CD1c-positive myeloid dendritic cell (primary cell): ENCODE measurements at regions not wholly inside any gene's neighbourhood (a gene's known extent, or its start where the extent isn't known, plus 50 kb on each side); places are given as distances from the start of the nearest gene placed in this dataset.
"Not testable (repeated sequence)": the region's sequence is repeated elsewhere in the genome, so short reads cannot be mapped to it uniquely, and the experiment has no call there.

ENCODE experiments used
- DNase-seq: peaks from one replicate; pipeline ENCODE4 v3.0.0-alpha.2; 2016; ENCODE audit errors: extremely low spot score

DNA sequence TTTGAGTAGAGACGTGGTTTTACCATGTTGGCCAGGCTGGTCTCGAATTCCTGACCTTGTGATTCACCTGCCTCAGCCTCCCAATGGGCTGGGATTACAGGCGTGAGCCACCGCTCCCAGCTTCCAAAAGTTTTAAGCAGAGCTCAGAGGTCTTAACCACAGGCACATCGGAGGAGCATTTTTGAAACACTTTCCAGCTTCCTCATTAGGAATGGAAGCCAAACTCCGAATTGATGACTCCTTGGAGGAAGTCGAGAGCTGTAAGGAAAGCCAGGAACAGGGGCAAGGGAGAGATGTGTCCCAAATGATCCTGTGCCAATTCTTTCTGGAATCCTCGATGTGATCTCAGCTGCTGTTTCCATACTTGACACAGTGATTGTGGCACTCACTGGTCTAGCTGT, 56.2 kb upstream of the CCZ1B start:
- not testable (repeated sequence) for DNase-seq

DNA sequence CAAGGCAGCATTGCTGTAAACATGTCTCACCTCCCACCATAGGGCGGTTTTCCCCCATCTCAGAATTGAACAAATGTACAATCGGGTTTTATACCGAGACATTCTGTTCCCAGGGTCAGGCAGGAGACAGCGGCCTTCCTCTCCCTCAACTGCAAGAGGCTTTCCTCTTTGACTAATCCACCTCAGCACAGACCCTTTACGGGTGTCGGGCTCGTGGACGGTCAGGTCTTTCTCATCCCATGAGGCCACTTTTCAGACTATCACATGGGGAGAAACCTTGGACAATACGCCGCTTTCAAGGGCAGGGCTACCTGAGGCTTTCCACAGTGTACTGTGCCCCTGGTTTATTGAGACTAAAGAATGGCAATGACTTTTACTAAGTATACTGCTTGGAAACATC, 57.7 kb upstream of the CCZ1B start:
- DNase-seq: not testable (repeated sequence)

DNA sequence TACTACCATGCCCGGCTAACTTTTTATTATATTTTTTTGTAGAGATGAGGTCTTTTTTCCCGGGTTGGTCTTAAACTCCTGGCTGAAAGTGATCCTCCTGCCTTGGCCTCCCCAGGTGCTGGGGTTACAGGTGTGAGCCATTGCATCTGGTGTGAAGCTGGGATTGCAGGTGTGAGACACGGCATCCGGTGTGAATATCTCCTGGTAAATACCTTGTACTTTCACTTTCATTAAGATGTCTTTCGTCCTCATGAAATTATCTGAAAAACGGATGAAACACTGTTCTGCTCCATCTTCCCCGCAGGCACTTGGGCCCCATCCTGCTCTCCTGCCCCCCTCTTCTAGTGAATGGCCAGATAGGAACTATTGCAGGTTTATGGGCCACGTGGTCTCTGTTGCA, 60.1 kb upstream of the CCZ1B start:
- no peak for DNase-seq

DNA sequence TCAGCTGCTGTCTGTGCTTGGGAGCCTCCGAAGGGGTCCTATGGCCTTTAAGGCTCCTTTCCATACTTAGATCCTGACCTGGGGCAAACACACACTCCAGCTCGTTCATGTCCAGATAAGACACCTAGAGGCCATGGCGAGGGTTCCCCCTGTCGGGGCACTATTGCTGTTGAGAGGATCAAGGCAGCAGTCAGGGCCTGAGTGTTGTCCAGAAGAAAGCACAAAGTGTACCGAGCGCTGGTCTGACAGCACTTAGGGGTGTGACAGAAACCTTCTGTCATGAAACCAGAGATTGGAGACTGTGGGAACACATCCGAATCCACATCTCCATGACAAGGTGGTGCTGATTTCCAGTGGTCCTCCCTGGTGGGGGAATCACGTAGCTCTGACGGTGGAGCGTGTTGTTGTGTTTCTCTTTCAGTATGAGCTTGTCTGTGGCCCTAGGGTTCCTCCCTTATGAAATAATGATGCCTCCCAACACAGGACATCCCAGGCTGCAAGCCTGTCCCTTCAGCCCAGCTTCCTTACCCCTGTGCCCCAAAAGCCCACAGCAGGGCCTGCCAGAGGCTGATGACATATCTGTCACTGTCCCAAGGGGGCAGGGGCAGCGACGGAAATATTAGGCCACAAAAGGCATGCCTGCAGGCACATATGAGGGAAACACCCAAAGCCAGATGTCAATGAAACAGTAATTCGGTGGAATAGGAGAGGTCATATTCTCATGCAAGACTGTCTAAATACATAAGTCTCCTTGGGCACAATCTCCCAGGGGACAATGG, 62.4 kb upstream of the CCZ1B start:
- DNase-seq: not testable (repeated sequence)

DNA sequence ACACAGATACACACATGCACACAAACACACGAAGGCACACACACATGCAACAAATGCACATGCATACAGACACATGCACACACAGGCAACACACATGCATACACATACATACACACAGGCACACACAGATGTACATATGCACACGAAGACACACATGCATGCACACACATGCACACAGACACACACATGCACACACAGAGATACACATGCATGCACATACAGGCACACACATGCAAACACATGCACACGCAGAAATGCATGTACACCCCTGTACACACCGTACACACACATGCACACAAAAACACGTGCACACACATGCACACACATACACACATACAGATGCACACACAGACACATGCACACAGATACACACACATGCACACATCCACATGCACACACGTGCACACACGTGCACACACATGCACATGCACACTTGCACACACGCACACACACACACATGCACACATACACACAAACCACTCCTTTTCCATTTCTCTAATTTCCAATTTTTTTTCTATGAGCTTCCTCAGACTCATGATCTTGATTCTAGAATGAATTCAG, 63.3 kb upstream of the CCZ1B start:
- DNase-seq: no peak

DNA sequence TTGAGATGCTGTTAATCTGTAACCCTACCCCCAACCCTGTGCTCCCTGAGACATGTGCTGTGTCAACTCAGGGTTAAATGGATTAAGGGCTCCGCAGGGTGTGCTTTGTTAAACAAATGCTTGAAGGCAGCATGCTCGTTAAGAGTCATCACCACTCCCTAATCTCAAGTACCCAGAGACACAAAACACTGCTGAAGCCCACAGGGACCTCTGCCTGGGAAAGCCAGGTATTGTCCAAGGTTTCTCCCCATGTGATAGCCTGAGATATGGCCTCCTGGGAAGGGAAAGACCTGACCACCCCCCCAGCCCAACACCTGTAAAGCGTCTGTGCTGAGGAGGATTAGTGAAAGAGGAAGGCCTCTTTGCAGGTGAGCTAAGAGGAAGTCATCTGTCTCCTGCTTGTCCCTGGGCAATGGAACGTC, 76.0 kb upstream of the CCZ1B start:
- not testable (repeated sequence) for DNase-seq

DNA sequence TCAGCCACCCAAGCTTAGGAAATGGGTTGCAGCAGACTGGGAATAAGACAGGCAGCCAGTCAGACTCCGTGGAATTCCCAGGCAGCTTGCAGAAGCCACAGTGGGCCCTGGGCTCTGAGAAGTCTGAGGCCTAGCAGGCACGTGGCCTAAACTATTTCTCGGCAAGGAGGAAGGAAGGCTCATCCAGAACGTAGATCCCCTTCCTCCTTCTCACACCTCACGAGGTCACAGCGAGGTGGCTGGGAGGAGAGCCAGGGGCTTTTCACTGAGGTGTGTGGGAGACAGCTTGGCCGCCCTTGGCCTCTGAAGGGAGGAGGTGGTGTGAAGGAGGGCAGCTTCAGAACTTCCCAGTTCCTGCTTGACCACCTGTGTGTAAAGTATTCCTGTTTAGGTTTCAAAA, 77.2 kb upstream of the CCZ1B start:
- DNase-seq: not testable (repeated sequence)

DNA sequence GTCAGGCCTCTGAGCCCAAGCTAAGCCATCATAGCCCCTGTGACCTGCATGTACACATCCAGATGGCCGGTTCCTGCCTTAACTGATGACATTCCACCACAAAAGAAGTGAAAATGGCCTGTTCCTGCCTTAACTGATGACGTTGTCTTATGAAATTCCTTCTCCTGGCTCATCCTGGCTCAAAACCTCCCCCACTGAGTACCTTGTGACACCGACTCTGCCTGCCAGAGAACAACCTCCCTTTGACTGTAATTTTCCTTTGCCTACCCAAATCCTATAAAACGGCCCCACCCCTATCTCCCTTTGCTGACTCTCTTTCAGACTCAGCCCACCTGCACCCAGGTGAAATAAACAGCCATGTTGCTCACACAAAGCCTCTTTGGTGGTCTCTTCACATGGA, 77.7 kb upstream of the CCZ1B start:
- DNase-seq: not testable (repeated sequence)

DNA sequence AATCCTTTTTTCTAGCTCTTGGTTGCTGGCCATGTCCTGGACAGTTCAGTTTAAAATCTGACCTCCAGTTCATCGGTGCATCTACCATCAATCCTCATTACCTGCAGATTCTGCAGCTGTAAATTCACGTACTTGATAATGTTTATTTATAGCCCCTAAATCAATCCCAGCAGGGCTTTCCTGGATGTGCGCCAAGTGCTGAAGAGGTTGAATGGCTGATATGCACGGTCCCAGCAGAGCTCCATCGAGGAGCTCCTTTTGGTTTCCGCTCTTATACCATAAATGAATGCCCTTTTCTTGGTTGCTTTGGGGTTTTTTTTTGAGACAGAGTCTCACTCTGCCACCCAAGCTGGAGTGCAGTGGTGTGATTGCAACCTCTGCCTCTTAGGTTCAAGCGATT, 91.2 kb upstream of the CCZ1B start:
- DNase-seq: no peak

DNA sequence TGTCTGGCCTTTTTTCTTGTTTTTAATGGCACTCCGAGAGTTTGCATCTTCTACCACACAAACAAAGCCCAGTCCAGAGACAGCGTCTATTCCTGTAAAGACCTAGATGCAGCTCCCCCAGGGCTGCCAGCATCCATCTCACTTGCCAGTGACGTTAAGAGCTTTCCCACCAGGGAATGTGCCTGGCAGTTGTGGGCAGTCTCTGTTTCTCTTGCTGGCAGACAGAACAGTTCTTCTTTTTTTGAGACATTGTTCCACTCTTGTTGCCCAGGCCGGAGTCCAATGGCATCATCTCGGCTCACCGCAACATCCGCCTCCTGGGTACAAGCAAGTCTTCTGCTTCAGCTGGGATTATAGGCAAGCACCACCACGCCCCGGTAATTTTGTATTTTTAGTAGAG, 93.1 kb upstream of the CCZ1B start:
- DNase-seq: not testable (repeated sequence)

DNA sequence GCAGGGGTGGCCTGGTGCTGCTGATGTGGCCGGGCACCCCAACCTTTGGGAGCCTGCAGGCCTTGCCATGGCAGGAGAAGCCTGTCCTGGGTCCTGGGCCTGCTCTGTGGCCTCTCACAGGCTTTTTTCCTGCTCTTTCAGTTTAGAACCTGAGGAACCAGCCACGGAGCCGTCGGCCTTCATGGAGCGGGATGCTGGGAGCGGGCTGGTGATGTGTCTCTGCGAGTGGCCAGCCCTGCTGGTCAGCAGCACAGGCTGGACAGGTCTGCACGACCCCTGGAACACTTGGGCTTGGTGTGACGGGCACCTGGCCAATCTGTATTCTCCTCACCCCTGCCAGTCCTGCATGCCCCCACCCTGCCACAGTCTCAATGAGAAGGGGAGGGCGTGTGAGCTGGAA, 98.4 kb upstream of the CCZ1B start:
- not testable (repeated sequence) for DNase-seq

DNA sequence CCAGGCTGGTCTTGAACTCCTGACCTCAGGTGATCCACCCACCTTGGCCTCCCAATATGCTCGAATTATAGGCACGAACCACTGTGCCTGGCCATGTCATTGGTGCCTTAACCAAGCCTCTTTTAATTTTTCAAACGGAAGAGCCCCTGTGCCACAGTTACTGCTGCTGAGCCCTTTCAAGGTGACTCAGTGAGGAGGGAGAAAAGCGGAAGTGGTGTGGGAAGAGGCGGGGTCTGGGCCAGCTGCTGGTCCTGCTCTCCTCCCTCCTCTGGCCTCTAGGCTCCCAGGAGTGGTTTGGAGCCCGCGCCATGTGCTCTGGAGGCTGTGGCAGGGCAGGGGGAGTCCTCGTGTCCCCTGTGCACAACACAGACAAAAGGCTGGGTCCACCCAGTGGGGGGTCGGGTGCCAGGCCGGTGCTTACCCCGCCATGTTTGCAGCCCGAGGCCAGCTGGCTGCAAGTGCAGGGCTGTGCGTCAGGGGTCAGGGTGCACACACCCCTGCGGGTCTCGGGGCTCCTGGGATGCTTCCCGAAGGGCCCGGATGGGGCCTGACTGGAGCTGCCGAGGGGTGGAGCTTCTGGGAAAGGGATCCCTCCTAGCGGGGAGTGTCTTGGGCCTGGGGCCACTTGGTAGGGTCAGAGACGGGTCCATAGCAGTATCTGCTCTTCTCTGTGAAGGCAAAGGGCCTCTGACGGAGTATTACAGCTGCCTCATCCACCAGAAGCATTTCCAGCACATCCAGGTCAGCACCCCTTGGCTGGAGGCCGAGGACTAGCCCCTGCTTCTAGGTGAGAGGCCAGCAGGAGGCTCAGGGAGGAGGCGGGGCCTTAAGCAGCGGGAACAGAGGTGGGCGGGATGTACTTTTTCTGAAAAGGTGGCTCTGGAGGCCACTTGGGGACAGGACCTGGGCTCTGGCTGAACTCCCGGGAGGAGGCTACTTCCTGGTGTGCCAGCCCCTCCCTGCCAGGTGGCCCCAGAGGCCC, 100.4 kb upstream of the CCZ1B start:
- not testable (repeated sequence) for DNase-seq

DNA sequence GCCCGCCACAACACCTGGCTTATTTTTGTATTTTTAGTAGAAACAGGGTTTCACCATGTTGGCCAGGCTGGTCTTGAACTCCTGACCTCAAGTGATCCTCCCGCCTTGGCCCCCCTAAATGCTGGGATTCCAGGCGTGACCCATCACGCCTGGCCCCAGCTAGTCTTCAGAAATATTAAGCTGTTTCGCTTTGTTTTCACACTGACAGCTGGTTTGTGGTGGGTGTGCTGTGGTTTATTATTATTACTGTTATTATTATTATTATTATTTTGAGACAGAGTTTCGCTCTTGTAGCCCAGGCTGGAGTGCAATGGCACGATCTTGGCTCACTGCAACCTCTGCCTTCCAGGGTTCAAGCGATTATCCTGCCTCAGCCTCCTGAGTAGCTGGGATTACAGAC, 101.6 kb upstream of the CCZ1B start:
- DNase-seq: not testable (repeated sequence)

DNA sequence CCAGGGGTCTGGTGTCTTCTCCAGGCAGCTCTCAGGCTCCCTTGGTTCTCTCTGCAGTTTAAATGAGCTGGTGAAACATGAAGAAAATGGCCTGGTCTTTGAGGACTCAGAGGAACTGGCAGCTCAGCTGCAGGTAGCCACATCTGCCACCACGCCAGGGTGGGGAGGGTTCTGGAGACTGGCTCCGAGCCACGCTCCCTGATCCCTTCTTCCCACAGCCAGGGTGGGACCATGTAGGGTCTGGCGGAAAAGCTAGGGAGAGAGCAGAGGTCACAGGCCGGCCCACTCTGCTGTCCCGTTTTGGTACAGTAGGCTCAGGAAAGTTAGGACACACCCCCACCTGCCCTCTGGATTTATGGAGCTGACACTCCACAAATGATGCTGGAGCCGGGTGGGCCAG, 103.5 kb upstream of the CCZ1B start:
- DNase-seq: not testable (repeated sequence)

DNA sequence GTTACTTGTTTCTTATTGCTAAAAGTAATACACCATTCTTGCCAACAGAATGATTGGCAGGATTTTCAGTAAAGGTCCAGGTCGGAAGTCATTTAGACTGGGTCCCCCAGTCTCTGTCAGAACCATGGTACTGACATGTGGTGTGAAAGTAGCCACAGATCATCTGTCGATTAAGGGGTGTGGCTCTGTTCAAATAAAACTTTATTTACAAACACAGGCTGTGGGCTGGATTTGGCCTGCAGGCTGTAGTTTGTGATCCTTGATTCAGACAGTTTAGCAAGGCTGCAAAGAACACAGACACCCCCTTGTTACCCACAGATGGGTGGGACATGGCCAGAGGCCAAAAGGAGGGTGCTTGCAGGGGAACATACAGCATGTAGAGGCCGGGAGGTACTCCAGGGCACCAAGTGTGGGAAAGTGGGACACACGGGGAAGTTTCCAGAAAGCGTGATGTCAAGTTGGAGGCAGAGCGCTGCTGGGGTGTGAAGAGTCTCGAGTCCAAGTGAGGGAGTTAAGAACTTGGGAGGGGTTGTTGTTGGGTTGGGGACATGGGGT, 104.1 kb upstream of the CCZ1B start:
- not testable (repeated sequence) for DNase-seq

DNA sequence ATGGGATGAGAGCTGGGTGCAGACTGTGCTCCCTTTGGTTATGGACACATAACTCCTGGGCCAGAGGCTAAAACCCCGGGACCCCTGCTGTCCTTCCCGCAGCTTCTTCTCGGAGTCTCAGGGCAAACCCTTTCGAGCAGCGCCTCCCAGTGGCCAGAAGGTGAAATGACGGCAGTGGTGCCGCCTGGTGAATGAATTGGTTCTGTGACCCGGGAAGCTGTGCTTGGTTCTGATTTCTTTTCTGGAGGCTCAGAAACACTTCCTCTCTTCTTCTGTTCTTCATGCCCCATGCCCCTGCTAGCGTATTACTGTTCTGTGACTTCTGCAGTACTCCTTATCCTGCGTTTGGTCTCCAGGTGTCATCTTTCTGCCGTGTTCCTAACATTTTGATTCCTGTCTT, 104.7 kb upstream of the CCZ1B start:
- DNase-seq: not testable (repeated sequence)

DNA sequence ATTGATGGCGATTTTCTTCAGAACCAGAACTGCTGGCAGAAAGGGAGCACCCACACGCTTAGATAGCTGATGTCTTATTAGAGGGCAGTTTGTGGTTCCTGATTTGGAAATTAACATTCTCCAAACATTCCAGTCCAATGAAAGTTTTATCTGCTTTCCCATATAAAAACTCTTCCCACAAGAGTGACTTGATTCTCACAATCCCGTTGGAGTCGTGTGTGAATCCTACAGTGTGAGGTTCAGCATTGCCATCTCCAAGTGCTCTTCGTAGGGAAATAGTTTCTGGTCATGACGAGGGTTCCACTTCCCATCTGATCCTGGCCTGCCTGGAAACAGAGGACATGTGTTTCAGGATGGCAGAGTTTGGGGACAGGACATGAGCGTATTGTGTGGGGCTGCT, 105.4 kb upstream of the CCZ1B start:
- not testable (repeated sequence) for DNase-seq

DNA sequence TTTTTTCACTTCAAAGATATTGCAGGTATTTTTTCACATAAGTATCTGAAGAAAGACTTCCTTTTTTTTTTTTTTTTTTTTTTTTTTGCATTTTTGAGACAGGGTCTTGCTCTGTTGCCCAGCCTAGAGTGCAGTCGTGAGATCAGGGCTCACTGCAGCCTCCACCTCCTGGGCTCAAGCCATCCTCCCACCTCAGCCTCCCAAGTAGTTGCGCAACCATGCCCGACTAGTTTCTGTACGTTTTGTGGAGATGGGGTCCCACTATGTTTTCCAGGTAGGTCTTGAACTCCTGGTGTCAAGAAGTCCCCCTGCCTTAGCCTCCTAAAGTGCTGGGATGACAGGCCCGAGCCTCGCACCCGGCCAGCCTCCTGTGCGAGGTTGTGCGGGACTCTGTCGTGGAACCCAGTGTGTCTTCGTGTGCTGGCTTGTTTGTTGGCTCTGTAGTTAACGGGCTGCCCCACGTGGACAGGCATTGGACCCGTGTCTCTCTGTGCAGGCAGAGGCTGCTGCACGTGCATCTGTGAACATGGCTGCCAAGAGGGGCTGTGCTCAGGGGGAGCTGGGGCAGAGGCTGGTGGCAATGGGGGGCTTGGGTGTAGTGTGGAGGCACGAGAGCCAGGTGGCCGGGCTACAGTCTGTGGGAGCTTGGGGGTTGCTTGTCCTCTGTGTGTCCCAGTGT, 108.0 kb upstream of the CCZ1B start:
- not testable (repeated sequence) for DNase-seq

DNA sequence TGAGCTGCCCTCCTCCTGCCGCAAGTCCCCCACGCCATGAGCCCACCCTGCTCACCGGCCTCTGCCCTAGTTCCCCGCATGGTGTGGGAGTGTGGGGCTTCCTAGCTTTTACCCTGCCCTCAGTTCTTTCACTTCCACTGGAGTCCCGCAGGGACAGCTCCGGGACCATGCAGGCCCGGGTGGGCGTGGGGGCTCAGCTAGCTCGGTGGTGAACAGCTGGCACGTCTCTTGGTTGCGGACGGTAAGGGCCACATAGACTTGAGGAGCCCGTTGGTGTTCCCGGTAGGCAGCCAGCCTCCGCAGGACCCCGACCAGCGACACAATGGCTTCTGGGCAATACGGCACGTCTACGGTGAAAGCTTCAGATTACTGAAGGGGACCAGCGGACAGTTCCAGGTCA, 108.9 kb upstream of the CCZ1B start:
- DNase-seq: no peak

DNA sequence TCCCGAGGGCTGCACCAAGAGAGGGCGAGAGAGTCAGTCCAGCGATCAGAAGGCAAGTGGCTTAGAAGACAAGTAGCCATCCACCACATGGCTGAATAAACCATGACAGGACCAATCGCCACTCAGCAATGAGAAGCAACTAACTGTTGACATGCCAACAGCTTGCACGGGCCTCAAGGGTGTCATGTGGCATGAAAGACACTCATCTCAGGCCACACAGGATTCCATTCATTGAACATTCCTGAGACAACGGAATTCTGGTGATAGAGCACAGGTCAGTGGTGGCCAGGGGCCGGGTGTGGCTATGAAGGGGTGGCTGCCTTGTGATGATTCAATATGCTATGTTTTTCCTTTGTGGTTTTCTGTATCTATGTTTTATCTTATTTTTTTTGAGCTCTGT, 110.6 kb upstream of the CCZ1B start:
- not testable (repeated sequence) for DNase-seq

DNA sequence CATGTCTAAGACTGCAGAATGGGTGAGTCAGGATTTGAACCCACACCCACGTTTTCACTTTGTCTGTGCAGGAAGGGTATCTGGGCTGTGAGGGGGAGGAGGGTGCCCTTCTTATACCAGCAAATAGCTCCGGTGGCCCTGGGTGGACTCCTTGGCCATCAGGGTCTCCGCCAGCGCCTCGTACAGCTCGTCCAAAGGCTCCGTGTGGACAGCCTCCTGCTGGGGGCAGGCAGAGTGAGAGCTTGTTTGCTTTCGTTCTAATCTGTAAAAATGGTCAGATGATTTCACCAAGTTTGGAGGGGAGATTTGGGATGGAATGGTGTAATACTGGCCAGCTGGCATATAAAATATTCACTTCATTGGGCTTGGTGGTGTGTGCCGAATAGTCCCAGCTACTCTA, 111.7 kb upstream of the CCZ1B start:
- DNase-seq: not testable (repeated sequence)
